Liver (tissue), 7 donors: ENCODE measurements at regions not wholly inside any gene's neighbourhood (a gene's known extent, or its start where the extent isn't known, plus 50 kb on each side); places are given as distances from the start of the nearest gene placed in this dataset.

Experiments
- DNase-seq: peaks from one replicate; pipeline ENCODE4 v3.0.0-alpha.2; 2017; ENCODE audit warnings: low spot score
- H3K27ac ChIP-seq, 2 donors: one replicate each; pipeline ENCODE4 v1.7.0; 2013; ENCODE audit warnings: inconsistent platforms in 2 of 2, low read length in 2 of 2, control low read depth in 1 of 2, low read depth in 1 of 2, mild to moderate bottlenecking in 1 of 2
- H3K27me3 ChIP-seq, 4 donors: one replicate each; pipeline versions ENCODE4 v1.6.1 to v1.7.0; 2013; ENCODE audit warnings: low read length in 3 of 4, inconsistent platforms in 1 of 4, mild to moderate bottlenecking in 1 of 4, moderate library complexity in 1 of 4; ENCODE audit not compliant: control insufficient read depth in 4 of 4, insufficient read depth in 4 of 4
- H3K36me3 ChIP-seq, 4 donors: one replicate each; pipeline versions ENCODE4 v1.6.1 to v1.7.0; 2013; ENCODE audit warnings: low read length in 3 of 4, mild to moderate bottlenecking in 3 of 4, low read depth in 1 of 4, moderate library complexity in 1 of 4; ENCODE audit not compliant: control insufficient read depth in 4 of 4, insufficient read depth in 3 of 4
- H3K4me1 ChIP-seq, 4 donors: one replicate each; pipeline versions ENCODE4 v1.6.1 to v1.7.0; 2013; ENCODE audit warnings: low read length in 3 of 4, mild to moderate bottlenecking in 3 of 4, moderate library complexity in 1 of 4; ENCODE audit not compliant: control insufficient read depth in 4 of 4, insufficient read depth in 4 of 4
- H3K4me3 ChIP-seq, 3 donors: one replicate each; pipeline versions ENCODE4 v1.6.1 to v1.7.0; 2013; ENCODE audit warnings: low read length in 3 of 3, control low read depth in 1 of 3, low read depth in 1 of 3, mild to moderate bottlenecking in 1 of 3
- H3K9ac ChIP-seq, 2 donors: one replicate each; pipeline ENCODE4 v1.7.0; 2013; ENCODE audit warnings: low read length in 2 of 2, mild to moderate bottlenecking in 2 of 2, moderate library complexity in 2 of 2, control low read depth in 1 of 2, low read depth in 1 of 2
- H3K9me3 ChIP-seq, 4 donors: one replicate each; pipeline versions ENCODE4 v1.6.1 to v1.7.0; 2013; ENCODE audit warnings: low read length in 3 of 4; ENCODE audit not compliant: control insufficient read depth in 4 of 4
- EGR1 ChIP-seq, 2 donors: IDR thresholded peaks; 2 replicates each; pipeline ENCODE4 v1.6.1; 2016 to 2018; ENCODE audit warnings: antibody characterized with exemption in 2 of 2, low read depth in 2 of 2
- FOXA1 ChIP-seq: IDR thresholded peaks from 2 replicates; pipeline ENCODE4 v1.6.1; 2016; ENCODE audit warnings: antibody characterized with exemption
- FOXA2 ChIP-seq: IDR thresholded peaks from 2 replicates; pipeline ENCODE4 v1.6.1; 2016; ENCODE audit warnings: antibody characterized with exemption
- GABPA ChIP-seq, 2 donors: IDR thresholded peaks in 1 of 2; conservative IDR thresholded peaks in 1 of 2; 2 replicates each; pipeline ENCODE4 v1.6.1; 2016; ENCODE audit warnings: antibody characterized with exemption in 2 of 2, mild to moderate bottlenecking in 1 of 2, moderate library complexity in 1 of 2
- HNF4A ChIP-seq, 2 donors: conservative IDR thresholded peaks; 2 replicates each; pipeline ENCODE4 v1.6.1; 2016; ENCODE audit warnings: antibody characterized with exemption in 2 of 2, mild to moderate bottlenecking in 2 of 2
- HNF4G ChIP-seq: IDR thresholded peaks from 2 replicates; pipeline ENCODE4 v1.6.1; 2016; ENCODE audit warnings: antibody characterized with exemption
- JUND ChIP-seq, 2 donors: IDR thresholded peaks; 2 replicates each; pipeline ENCODE4 v1.6.1; 2016; ENCODE audit warnings: antibody characterized with exemption in 2 of 2
- NR2F2 ChIP-seq: IDR thresholded peaks from 2 replicates; pipeline ENCODE4 v1.6.1; 2016; ENCODE audit warnings: antibody characterized with exemption
- RAD21 ChIP-seq, 2 donors: IDR thresholded peaks; 2 replicates each; pipeline ENCODE4 v1.6.1; 2016; ENCODE audit warnings: antibody characterized with exemption in 2 of 2, mild to moderate bottlenecking in 2 of 2
- RXRA ChIP-seq, 2 donors: IDR thresholded peaks; 2 replicates each; pipeline ENCODE4 v1.6.1; 2017 to 2018; ENCODE audit warnings: antibody characterized with exemption in 2 of 2, mild to moderate bottlenecking in 1 of 2
- SP1 ChIP-seq: IDR thresholded peaks from 2 replicates; pipeline ENCODE4 v1.6.1; 2018; ENCODE audit warnings: antibody characterized with exemption, mild to moderate bottlenecking
- TAF1 ChIP-seq: conservative IDR thresholded peaks from 2 replicates; pipeline ENCODE4 v1.6.1; 2016; ENCODE audit warnings: antibody characterized with exemption, mild to moderate bottlenecking
- YY1 ChIP-seq: IDR thresholded peaks from 2 replicates; pipeline ENCODE4 v1.6.1; 2016; ENCODE audit warnings: antibody characterized with exemption, mild to moderate bottlenecking
- WGBS: extraction: QIAGEN DNeasy Blood & Tissue Kit; methylation state at CpG from one replicate; pipeline ENCODE4 v1.1.7; 2013; 5-methylcytosine and 5-hydroxymethylcytosine counted together
- TF ChIP-seq, protein P1 (sequence below): IDR thresholded peaks from 2 replicates; pipeline ENCODE4 v1.6.1; 2016; ENCODE audit warnings: antibody characterized with exemption
- TF ChIP-seq, protein P2 (sequence below): IDR thresholded peaks from 2 replicates; pipeline ENCODE4 v1.6.1; 2016; ENCODE audit warnings: antibody characterized with exemption
- TF ChIP-seq, protein P3 (sequence below): IDR thresholded peaks from 2 replicates; pipeline ENCODE4 v1.6.1; 2016; ENCODE audit warnings: antibody characterized with exemption
- TF ChIP-seq, protein P4 (sequence below): IDR thresholded peaks from 2 replicates; pipeline ENCODE4 v1.6.1; 2016; ENCODE audit warnings: antibody characterized with exemption, mild to moderate bottlenecking
- donor health status: healthy.
- donor health status: healthy.
- donor health status: healthy.
- donor health status: healthy.

DNA sequence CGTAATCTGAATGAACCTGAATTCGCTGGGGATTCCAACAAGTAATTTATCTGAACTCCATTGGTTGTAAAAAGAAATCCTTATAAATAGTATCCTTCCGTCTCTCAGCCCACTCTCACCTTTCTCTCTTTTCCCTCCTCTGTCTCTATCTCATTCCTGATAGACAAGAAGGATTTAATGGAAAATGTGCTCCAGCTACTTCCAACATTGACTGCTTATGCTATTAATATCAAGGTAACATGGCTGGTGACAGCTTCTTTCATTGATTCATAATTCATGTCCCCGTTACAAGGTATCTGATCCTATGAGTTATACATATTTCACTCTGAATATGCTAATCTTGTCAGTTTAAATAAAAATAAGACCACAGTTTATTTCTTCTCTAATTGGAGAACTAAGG, 326.8 kb downstream of the RASEF start:
- no peak for TF ChIP-seq GABPA (IDR thresholded peaks at IDR 0.05 in 1 of 2, conservative IDR thresholded peaks at IDR 0.05 in 1 of 2)
- TF ChIP-seq, protein P1, sequence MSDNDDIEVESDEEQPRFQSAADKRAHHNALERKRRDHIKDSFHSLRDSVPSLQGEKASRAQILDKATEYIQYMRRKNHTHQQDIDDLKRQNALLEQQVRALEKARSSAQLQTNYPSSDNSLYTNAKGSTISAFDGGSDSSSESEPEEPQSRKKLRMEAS = no peak
- TF ChIP-seq RXRA (IDR thresholded peaks at IDR 0.05) = no peak
- no peak for TF ChIP-seq JUND (IDR thresholded peaks at IDR 0.05)
- TF ChIP-seq, protein P2, sequence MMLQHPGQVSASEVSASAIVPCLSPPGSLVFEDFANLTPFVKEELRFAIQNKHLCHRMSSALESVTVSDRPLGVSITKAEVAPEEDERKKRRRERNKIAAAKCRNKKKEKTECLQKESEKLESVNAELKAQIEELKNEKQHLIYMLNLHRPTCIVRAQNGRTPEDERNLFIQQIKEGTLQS = no peak
- TF ChIP-seq, protein P3, sequence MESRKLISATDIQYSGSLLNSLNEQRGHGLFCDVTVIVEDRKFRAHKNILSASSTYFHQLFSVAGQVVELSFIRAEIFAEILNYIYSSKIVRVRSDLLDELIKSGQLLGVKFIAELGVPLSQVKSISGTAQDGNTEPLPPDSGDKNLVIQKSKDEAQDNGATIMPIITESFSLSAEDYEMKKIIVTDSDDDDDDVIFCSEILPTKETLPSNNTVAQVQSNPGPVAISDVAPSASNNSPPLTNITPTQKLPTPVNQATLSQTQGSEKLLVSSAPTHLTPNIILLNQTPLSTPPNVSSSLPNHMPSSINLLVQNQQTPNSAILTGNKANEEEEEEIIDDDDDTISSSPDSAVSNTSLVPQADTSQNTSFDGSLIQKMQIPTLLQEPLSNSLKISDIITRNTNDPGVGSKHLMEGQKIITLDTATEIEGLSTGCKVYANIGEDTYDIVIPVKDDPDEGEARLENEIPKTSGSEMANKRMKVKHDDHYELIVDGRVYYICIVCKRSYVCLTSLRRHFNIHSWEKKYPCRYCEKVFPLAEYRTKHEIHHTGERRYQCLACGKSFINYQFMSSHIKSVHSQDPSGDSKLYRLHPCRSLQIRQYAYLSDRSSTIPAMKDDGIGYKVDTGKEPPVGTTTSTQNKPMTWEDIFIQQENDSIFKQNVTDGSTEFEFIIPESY = no peak
- TF ChIP-seq TAF1 = no peak
- no peak for TF ChIP-seq EGR1 (IDR thresholded peaks at IDR 0.05; ENCODE audit: low read depth in 2 of 2)
- no peak for TF ChIP-seq RAD21 (IDR thresholded peaks at IDR 0.05)
- TF ChIP-seq FOXA1 = no peak
- no peak for TF ChIP-seq HNF4G
- no peak overlapping the region for H3K9ac ChIP-seq
- no peaks in the 10 kb centered on the region for H3K27me3 ChIP-seq
- DNase-seq = no peak
- H3K36me3 ChIP-seq = no peaks in the 10 kb centered on the region
- H3K9me3 ChIP-seq = no peaks in the 10 kb centered on the region
- H3K4me3 ChIP-seq = no peak overlapping the region
- H3K27ac ChIP-seq = no peak overlapping the region
- 85% methylated on average over 4 of the region's 4 CpGs for WGBS
- no peaks in the 10 kb centered on the region for H3K4me1 ChIP-seq

DNA sequence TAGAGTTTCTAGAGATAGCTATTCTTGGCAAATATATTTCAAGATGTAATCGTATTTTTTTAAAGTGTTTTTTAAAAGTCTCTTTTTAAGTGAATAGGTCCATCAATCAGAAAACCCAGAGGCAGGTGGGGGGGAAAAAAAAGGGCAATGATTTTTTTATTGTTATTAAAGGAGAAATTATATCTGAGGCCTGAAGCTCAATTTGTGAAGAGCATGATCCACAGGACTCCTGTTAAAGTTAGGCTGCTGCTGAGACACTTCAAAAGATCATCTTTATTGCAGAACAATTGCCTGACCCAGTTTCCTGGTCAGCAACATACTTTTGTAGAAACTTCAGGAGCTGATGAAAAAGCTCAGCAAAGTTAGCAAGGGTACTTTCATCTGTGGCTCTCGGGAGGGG, 326.2 kb downstream of the RASEF start:
- no peaks in the 10 kb centered on the region for H3K27me3 ChIP-seq
- no peak overlapping the region for H3K27ac ChIP-seq
- no peak for DNase-seq
- H3K4me1 ChIP-seq = no peaks in the 10 kb centered on the region
- TF ChIP-seq, protein P4, sequence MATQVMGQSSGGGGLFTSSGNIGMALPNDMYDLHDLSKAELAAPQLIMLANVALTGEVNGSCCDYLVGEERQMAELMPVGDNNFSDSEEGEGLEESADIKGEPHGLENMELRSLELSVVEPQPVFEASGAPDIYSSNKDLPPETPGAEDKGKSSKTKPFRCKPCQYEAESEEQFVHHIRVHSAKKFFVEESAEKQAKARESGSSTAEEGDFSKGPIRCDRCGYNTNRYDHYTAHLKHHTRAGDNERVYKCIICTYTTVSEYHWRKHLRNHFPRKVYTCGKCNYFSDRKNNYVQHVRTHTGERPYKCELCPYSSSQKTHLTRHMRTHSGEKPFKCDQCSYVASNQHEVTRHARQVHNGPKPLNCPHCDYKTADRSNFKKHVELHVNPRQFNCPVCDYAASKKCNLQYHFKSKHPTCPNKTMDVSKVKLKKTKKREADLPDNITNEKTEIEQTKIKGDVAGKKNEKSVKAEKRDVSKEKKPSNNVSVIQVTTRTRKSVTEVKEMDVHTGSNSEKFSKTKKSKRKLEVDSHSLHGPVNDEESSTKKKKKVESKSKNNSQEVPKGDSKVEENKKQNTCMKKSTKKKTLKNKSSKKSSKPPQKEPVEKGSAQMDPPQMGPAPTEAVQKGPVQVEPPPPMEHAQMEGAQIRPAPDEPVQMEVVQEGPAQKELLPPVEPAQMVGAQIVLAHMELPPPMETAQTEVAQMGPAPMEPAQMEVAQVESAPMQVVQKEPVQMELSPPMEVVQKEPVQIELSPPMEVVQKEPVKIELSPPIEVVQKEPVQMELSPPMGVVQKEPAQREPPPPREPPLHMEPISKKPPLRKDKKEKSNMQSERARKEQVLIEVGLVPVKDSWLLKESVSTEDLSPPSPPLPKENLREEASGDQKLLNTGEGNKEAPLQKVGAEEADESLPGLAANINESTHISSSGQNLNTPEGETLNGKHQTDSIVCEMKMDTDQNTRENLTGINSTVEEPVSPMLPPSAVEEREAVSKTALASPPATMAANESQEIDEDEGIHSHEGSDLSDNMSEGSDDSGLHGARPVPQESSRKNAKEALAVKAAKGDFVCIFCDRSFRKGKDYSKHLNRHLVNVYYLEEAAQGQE = no peak
- no peak for TF ChIP-seq SP1
- TF ChIP-seq, protein P3 = no peak
- no peak for TF ChIP-seq HNF4G
- TF ChIP-seq FOXA1 = no peak
- no peak for TF ChIP-seq YY1
- no peak for TF ChIP-seq NR2F2
- no peak for TF ChIP-seq EGR1 (IDR thresholded peaks at IDR 0.05; ENCODE audit: low read depth in 2 of 2)
- TF ChIP-seq HNF4A (conservative IDR thresholded peaks at IDR 0.05) = no peak
- no peak for TF ChIP-seq FOXA2
- no peak for TF ChIP-seq JUND (IDR thresholded peaks at IDR 0.05)
- no peak for TF ChIP-seq GABPA (IDR thresholded peaks at IDR 0.05 in 1 of 2, conservative IDR thresholded peaks at IDR 0.05 in 1 of 2)
- no peaks in the 10 kb centered on the region for H3K36me3 ChIP-seq
- H3K9me3 ChIP-seq = no peaks in the 10 kb centered on the region
- 68% methylated on average over 2 of the region's 2 CpGs for WGBS
- no peak overlapping the region for H3K4me3 ChIP-seq
- H3K9ac ChIP-seq = no peak overlapping the region
